HEK293T (cell line): ENCODE measurements at regions not wholly inside any gene's neighbourhood (a gene's known extent, or its start where the extent isn't known, plus 50 kb on each side); places are given as distances from the start of the nearest gene placed in this dataset.

Experiments used
- CTCF ChIA-PET: fragments of 350-600 bp; formaldehyde crosslinking; extraction: SDS; loops from one replicate; lab custom pipeline; 2021; ENCODE audit warnings: antibody characterized with exemption, inconsistent platforms; lab: Yijun Ruan, JAX
- POLR2A ChIA-PET: fragments of 350-600 bp; formaldehyde crosslinking; extraction: SDS; loops from one replicate; lab custom pipeline; 2020; ENCODE audit warnings: antibody characterized with exemption, inconsistent platforms; lab: Yijun Ruan, JAX
- DNase-seq: peaks from one replicate; pipeline ENCODE4 v3.0.0; 2012; ENCODE audit warnings: mixed read lengths; ENCODE audit errors: extremely low spot score
- ARNT ChIP-seq: fragments of 450-650 bp; IDR thresholded peaks from 2 replicates; pipeline ENCODE4 v1.6.1; 2017; ENCODE audit warnings: mild to moderate bottlenecking
- BHLHE40 ChIP-seq: fragments of 450-650 bp; IDR thresholded peaks from 2 replicates; pipeline ENCODE4 v1.6.1; 2016; ENCODE audit warnings: mild to moderate bottlenecking, moderate library complexity, borderline replicate concordance
- CTBP1 ChIP-seq: fragments of 450-650 bp; IDR thresholded peaks from 2 replicates; pipeline ENCODE4 v1.6.1; 2016; ENCODE audit warnings: borderline replicate concordance
- ELF4 ChIP-seq: fragments of 450-650 bp; IDR thresholded peaks from 2 replicates; pipeline ENCODE4 v1.6.1; 2017; ENCODE audit warnings: antibody characterized with exemption
- FOXA1 ChIP-seq: fragments of 450-650 bp; IDR thresholded peaks from 2 replicates; pipeline ENCODE4 v1.6.1; 2016; ENCODE audit warnings: mild to moderate bottlenecking
- FOXK2 ChIP-seq: fragments of 450-650 bp; IDR thresholded peaks from 2 replicates; pipeline ENCODE4 v1.6.1; 2016; ENCODE audit warnings: mild to moderate bottlenecking
- FOXM1 ChIP-seq: fragments of 450-650 bp; IDR thresholded peaks from 2 replicates; pipeline ENCODE4 v1.6.1; 2017; ENCODE audit warnings: mild to moderate bottlenecking, borderline replicate concordance
- HDGF ChIP-seq: fragments of 450-650 bp; IDR thresholded peaks from 2 replicates; pipeline ENCODE4 v1.6.1; 2017; ENCODE audit warnings: antibody characterized with exemption, borderline replicate concordance
- L3MBTL2 ChIP-seq: fragments of 450-650 bp; conservative IDR thresholded peaks from 2 replicates; pipeline ENCODE4 v1.6.1; 2016; ENCODE audit warnings: mild to moderate bottlenecking
- LEF1 ChIP-seq: fragments of 450-650 bp; IDR thresholded peaks from 2 replicates; pipeline ENCODE4 v1.6.1; 2017; ENCODE audit warnings: mild to moderate bottlenecking, borderline replicate concordance
- NFRKB ChIP-seq: fragments of 450-650 bp; IDR thresholded peaks from 2 replicates; pipeline ENCODE4 v1.6.1; 2016; ENCODE audit warnings: mild to moderate bottlenecking, moderate library complexity
- SP1 ChIP-seq: fragments of 450-650 bp; IDR thresholded peaks from 2 replicates; pipeline ENCODE4 v1.6.1; 2017
- SUZ12 ChIP-seq: fragments of 450-650 bp; IDR thresholded peaks from 2 replicates; pipeline ENCODE4 v1.6.1; 2016; ENCODE audit warnings: mild to moderate bottlenecking
- TARDBP ChIP-seq: fragments of 450-650 bp; IDR thresholded peaks from 2 replicates; pipeline ENCODE4 v1.6.1; 2016
- ZNF384 ChIP-seq: fragments of 450-650 bp; IDR thresholded peaks from 2 replicates; pipeline ENCODE4 v1.6.1; 2016
- TF ChIP-seq, protein P1 (sequence below): fragments of 450-650 bp; IDR thresholded peaks from 2 replicates; pipeline ENCODE4 v1.6.1; 2016

DNA sequence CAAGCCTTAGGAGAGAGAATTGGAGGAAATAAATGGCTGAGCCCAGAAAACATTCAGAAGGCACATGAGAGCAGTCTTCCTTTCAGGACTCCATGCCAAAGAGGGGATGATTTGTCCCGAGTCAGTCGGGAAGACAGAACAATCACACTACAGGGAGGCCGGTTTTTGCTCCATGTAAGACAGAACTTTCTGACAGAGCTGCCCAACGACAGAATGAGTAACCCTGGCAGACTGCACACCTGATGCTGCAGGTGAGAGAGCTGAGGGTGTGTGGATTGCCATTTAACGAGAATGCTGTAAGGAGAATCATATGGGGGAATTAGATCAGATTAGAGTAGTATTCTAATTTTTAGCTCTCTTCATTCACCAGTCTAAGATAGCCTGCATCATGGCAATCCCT is 533.0 kb downstream of the EPHB1 start:
- no peak for DNase-seq
- CTCF ChIA-PET: no interaction called here
- POLR2A ChIA-PET: no interaction called here
- no peak for TF ChIP-seq LEF1

DNA sequence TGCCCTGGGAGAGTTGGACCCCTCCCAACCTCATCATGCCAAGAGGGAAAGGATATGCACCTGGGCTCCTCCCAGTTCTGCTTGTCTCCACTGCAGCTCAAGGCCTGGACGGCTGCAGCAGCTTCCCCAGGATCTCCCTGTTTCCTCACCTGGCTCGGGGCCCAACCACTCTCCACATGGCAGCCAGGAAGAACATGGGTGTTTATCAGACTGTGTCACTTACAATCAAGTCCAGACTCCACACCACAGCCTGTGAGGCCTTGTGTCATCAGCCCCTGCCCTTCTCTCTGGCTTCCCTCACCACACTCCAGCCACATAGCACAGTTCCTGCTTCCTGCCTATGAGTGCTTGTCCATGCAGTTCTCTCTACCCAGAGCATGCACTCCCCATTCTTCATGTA is 534.4 kb downstream of the EPHB1 start:
- CTCF ChIA-PET: no interaction called here
- no peak for DNase-seq
- POLR2A ChIA-PET: no interaction called here
- TF ChIP-seq L3MBTL2: no peak

DNA sequence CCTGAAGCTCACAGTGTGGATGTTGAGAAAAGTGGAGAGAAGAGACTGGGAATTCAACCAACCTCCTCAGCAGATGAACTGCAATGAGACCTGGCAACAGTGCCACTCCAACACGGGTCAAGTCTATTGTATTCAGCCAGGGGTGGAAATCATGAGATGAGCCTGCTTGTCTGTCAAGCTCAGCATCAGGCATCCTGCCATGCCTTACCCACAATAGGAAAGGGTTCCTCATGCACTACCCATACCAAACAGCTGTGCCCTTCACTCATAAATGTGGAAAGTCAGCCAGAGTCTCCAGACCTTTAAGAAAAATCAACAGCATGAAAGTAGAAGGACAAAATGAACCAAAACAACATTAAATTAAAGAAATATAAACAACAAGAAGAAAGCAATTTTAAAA is 542.1 kb downstream of the EPHB1 start:
- CTCF ChIA-PET: no interaction called here
- DNase-seq: no peak
- TF ChIP-seq, protein P1, sequence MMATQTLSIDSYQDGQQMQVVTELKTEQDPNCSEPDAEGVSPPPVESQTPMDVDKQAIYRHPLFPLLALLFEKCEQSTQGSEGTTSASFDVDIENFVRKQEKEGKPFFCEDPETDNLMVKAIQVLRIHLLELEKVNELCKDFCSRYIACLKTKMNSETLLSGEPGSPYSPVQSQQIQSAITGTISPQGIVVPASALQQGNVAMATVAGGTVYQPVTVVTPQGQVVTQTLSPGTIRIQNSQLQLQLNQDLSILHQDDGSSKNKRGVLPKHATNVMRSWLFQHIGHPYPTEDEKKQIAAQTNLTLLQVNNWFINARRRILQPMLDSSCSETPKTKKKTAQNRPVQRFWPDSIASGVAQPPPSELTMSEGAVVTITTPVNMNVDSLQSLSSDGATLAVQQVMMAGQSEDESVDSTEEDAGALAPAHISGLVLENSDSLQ: no peak
- TF ChIP-seq FOXA1 (no peak), HDGF (no peak), FOXK2 (no peak), L3MBTL2 (no peak), FOXM1 (no peak), SP1 (no peak), CTBP1 (no peak), LEF1 (no peak), TARDBP (no peak), SUZ12 (no peak), ARNT (no peak), NFRKB (no peak), ZNF384 (no peak), ELF4 (no peak), BHLHE40 (no peak)
- POLR2A ChIA-PET: no interaction called here

DNA sequence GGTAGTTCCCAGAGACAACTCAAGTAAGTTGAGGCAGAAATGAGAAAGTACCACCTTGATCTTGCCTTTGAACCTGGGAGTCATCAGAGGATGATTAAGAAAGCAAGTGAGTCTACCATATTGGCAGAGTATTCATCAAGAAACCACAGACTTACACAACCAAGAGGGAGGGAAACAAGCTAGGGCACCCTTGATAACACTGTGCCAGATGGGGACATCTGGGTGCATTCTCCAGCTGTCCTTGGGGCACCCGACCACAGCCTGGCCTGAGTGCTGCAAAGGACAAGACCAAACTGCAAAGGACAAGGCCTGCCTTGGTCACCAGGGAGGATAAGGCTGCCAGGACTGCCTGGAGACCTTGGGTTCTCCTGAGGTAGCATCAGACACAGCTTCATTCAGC is 553.6 kb downstream of the EPHB1 start:
- no peak for DNase-seq
- no peak for TF ChIP-seq FOXK2
- no peak for TF ChIP-seq FOXM1
- TF ChIP-seq ELF4: no peak
- TF ChIP-seq FOXA1: no peak
- no peak for TF ChIP-seq CTBP1
- TF ChIP-seq SUZ12: no peak
- no peak for TF ChIP-seq NFRKB
- no peak for TF ChIP-seq TARDBP
- TF ChIP-seq ARNT: no peak
- no peak for TF ChIP-seq BHLHE40
- TF ChIP-seq LEF1: no peak
- TF ChIP-seq ZNF384: no peak
- TF ChIP-seq, protein P1: no peak
- TF ChIP-seq L3MBTL2: no peak
- no peak for TF ChIP-seq SP1
- TF ChIP-seq HDGF: no peak
- ChIA-PET POLR2A (no interaction called here), CTCF (no interaction called here)

DNA sequence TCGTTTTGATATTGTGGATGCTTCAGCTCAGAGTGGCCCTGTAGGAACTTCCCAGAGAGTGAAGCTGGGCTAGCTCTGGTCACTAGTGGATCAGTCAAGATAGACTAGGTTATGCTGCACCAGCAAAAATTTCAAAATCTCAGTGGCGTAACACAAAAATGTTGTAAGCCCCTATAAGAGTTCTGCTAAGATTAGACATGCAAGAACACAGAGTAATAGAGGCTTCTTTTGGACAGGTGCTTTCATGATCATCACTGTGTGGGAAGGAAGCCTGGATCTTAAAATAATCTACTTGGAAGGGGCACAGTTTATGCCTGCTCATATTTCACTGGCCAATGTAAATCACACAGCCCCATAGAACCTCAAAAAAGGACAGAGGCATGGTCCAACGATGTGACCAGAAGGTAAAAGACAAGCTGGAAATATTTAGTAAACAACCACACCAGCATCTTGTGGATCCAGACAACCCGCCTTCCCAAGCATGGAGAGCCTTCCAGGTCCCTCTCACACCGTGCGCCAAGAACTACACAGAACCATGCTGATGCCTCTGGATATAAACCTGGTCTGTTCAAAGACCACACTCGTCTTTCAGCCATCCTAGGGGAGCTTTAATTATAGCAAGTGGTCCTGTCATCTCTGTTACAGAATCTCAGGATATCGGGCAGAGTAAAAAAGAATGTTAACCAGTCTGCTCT is 554.3 kb downstream of the EPHB1 start:
- POLR2A ChIA-PET: no interaction called here
- no peak for TF ChIP-seq SP1
- no peak for TF ChIP-seq FOXA1
- no peak for TF ChIP-seq NFRKB
- no peak for TF ChIP-seq SUZ12
- TF ChIP-seq ARNT: no peak
- no peak for TF ChIP-seq ZNF384
- TF ChIP-seq FOXK2: no peak
- no peak for TF ChIP-seq TARDBP
- no peak for TF ChIP-seq ELF4
- DNase-seq: no peak
- CTCF ChIA-PET: no interaction called here

DNA sequence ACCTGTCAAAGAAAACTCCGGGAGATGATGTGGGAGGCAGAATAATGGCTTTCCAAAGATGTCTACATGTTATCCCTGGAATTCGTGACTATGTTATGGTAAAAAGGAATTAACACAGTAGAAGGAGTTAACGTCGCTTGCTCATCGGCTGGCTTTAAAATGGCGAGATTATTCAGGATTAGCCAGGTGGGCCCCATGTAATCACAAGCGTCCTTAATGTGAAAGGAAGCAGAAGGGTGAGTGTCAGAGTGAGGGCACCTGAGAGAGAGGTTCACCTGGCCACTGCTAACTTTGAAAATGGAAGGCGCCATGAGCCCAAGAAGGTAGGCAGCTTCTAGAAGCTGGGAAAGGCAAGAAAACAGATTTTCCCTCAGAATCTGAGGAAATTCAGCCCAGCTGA is 557.2 kb downstream of the EPHB1 start:
- POLR2A ChIA-PET: no interaction called here
- CTCF ChIA-PET: no interaction called here
- no peak for TF ChIP-seq L3MBTL2
- no peak for TF ChIP-seq SUZ12
- no peak for TF ChIP-seq ZNF384
- no peak for TF ChIP-seq NFRKB
- no peak for TF ChIP-seq ARNT
- TF ChIP-seq CTBP1: no peak
- TF ChIP-seq ELF4: no peak
- no peak for TF ChIP-seq FOXM1
- no peak for TF ChIP-seq BHLHE40
- TF ChIP-seq FOXA1: no peak
- TF ChIP-seq TARDBP: no peak
- TF ChIP-seq LEF1: no peak
- TF ChIP-seq FOXK2: no peak
- DNase-seq: no peak

DNA sequence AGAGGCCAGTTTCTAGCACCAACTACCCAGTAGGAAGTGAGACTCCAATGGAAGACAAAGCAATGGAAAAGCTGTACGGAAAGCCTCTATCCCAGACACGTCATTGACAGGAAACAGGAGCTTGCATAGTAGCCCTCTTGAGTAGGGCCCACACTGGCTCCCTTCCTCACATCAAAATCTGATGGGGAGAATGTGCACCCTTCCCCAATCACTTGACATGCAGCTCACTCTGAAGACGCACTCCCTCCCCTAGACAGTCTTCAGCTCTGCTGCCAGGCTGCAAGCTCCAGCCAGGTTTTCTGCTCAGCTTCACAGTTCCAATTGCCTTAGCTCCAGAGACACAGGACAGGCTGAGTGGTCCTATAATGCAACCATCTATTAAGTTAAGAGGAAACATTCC is 567.8 kb downstream of the EPHB1 start:
- DNase-seq: no peak
- TF ChIP-seq CTBP1: no peak
- TF ChIP-seq HDGF: no peak
- no peak for TF ChIP-seq FOXA1
- TF ChIP-seq, protein P1: no peak
- no peak for TF ChIP-seq SUZ12
- TF ChIP-seq ZNF384: no peak
- TF ChIP-seq FOXM1: no peak
- no peak for TF ChIP-seq SP1
- no peak for TF ChIP-seq TARDBP
- no peak for TF ChIP-seq NFRKB
- no peak for TF ChIP-seq BHLHE40
- no peak for TF ChIP-seq LEF1
- TF ChIP-seq ARNT: no peak
- no peak for TF ChIP-seq FOXK2
- TF ChIP-seq ELF4: no peak
- TF ChIP-seq L3MBTL2: no peak
- CTCF ChIA-PET: no interaction called here
- POLR2A ChIA-PET: no interaction called here
